ENCODE measurements at regions not wholly inside any gene's neighbourhood (a gene's known extent, or its start where the extent isn't known, plus 50 kb on each side); places are given as distances from the start of the nearest gene placed in this dataset.

GRCh38 chr2:19132967-19133366, 225.5 kb downstream of the OSR1 start:
- DNase-seq = no peak

- DNase-seq = no peak
Observed at GRCh38 chr2:19131871-19132270, 226.6 kb downstream of the OSR1 start.

GRCh38 chr2:19128148-19128547, 230.3 kb downstream of the OSR1 start:
- DNase-seq = no peak

- DNase-seq = no peak
Observed at GRCh38 chr2:19127616-19128015, 230.8 kb downstream of the OSR1 start.

GRCh38 chr2:19125901-19126680, 232.3 kb downstream of the OSR1 start:
- DNase-seq = no peak

- no peak for DNase-seq
Observed at GRCh38 chr2:19124135-19124534, 234.3 kb downstream of the OSR1 start.

GRCh38 chr2:19123556-19123955, 234.9 kb downstream of the OSR1 start:
- DNase-seq = no peak

- no peak for DNase-seq
Observed at GRCh38 chr2:19122220-19122619, 236.2 kb downstream of the OSR1 start.

GRCh38 chr2:19120941-19121750, 237.3 kb downstream of the OSR1 start:
- DNase-seq = no peak

GRCh38 chr2:19120181-19120580, 238.2 kb downstream of the OSR1 start:
- no peak for DNase-seq

GRCh38 chr2:19119326-19120001, 239.0 kb downstream of the OSR1 start:
- DNase-seq = no peak

GRCh38 chr2:19116918-19117317, 241.5 kb downstream of the OSR1 start:
- no peak for DNase-seq

- DNase-seq = no peak
Observed at GRCh38 chr2:19114754-19115231, 243.6 kb downstream of the OSR1 start.

- no peak for DNase-seq
Observed at GRCh38 chr2:19114126-19114525, 244.3 kb downstream of the OSR1 start.

- DNase-seq = no peak
Observed at GRCh38 chr2:19111354-19111753, 247.1 kb downstream of the OSR1 start.

- DNase-seq = no peak
Observed at GRCh38 chr2:19109518-19109917, 248.9 kb downstream of the OSR1 start.

- DNase-seq = no peak
Observed at GRCh38 chr2:19106376-19106775, 252.0 kb downstream of the OSR1 start.

GRCh38 chr2:19104503-19104902, 253.9 kb downstream of the OSR1 start:
- DNase-seq = no peak

GRCh38 chr2:19102696-19103423, 255.6 kb downstream of the OSR1 start:
- no peak for DNase-seq

- no peak for DNase-seq
Observed at GRCh38 chr2:19101968-19102367, 256.5 kb downstream of the OSR1 start.

GRCh38 chr2:19100570-19100969, 257.9 kb downstream of the OSR1 start:
- no peak for DNase-seq

GRCh38 chr2:19099181-19099580, 259.2 kb downstream of the OSR1 start:
- DNase-seq = no peak

All from CD4-positive, alpha-beta T cell treated with Interleukin-21 for 1 hour (primary cell).